GM20000 (cell line): ENCODE measurements at regions not wholly inside any gene's neighbourhood (a gene's known extent, or its start where the extent isn't known, plus 50 kb on each side); places are given as distances from the start of the nearest gene placed in this dataset.

Experiments
- DNase-seq: peaks from one replicate; pipeline ENCODE4 v3.0.0; 2012; ENCODE audit warnings: low spot score
- TF ChIP-seq, protein P1 (sequence below): IDR thresholded peaks from 2 replicates; pipeline ENCODE4 v1.5.1; 2012; ENCODE audit warnings: mild to moderate bottlenecking, control low read depth; ENCODE audit errors: extremely low read depth, missing control alignments

DNA sequence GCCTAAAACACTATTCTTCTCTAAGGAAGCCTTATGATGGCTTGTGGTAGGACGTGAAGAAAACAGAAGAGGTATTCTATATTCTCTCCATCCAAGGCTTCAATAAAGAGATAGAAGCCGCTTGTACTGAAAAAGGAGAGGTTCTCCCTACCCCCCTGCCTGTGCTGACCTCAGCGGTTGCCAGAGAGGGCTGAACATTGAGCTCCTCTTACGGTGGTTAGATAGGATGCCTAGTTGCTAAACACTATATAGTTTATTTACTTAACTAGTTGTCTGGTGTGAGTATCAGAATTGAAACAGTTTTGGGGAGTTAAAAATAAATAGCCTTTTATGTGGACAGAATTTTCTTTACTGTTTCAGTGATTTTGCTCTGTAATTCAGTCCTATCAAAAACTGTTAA lies 112.2 kb downstream of the TFPI2 start:
- TF ChIP-seq, protein P1, sequence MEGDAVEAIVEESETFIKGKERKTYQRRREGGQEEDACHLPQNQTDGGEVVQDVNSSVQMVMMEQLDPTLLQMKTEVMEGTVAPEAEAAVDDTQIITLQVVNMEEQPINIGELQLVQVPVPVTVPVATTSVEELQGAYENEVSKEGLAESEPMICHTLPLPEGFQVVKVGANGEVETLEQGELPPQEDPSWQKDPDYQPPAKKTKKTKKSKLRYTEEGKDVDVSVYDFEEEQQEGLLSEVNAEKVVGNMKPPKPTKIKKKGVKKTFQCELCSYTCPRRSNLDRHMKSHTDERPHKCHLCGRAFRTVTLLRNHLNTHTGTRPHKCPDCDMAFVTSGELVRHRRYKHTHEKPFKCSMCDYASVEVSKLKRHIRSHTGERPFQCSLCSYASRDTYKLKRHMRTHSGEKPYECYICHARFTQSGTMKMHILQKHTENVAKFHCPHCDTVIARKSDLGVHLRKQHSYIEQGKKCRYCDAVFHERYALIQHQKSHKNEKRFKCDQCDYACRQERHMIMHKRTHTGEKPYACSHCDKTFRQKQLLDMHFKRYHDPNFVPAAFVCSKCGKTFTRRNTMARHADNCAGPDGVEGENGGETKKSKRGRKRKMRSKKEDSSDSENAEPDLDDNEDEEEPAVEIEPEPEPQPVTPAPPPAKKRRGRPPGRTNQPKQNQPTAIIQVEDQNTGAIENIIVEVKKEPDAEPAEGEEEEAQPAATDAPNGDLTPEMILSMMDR, result no peak
- no peak for DNase-seq

DNA sequence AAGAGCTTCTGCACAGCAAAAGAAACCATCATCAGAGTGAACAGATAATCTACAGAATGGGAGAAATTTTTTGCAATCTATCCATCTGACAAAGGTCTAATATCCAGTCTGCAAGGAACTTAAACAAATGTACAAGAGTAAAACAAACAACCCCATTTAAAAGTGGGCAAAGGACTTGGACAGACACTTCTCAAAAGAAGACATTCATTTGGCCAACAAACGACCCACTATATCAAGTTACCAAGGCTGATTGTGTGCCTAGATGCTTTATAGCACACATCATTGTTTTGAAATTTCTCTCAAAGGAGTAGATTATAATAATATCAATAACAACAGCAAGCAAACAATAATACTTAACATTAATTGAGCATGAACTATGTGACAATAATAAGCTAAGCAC lies 117.1 kb downstream of the TFPI2 start:
- TF ChIP-seq, protein P1, result no peak
- no peak for DNase-seq

DNA sequence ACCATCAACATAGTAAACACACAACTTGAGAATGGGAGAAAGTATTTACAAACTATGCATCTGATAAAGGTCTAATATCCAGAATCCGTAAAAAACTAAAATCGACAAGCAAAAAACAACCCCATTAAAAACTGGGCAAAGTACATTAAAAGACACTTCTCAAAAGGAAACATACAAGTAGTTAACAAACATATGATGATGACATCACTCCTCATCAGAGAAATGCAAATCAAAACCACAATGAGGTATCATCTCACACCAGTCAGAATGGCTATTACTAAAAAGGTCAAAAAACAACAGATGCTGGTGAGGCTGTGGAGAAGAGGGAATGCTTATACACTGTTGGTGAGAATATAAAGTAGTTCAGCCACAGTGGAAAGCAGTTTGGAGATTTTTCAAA lies 125.1 kb downstream of the TFPI2 start:
- TF ChIP-seq, protein P1, result no peak
- no peak for DNase-seq

DNA sequence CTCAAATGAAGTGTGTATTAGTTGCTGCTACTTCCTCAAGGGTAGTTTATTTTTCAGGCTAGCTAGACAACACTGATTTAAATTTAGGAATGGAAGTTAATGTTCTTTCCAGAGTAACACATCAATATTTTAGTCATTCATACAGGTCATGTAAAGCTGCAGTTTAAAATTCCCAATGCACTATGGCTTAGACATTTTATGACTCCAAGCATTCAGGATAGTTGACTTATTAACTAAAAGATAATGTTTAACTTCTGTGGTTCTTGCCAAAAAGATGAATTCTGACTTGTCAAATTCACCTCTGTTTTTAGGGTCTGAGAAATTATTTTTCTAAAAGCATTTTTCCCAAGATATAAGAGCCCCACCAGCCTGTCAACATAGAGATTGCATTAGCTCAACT lies 131.9 kb downstream of the TFPI2 start:
- TF ChIP-seq, protein P1, result no peak
- no peak for DNase-seq

DNA sequence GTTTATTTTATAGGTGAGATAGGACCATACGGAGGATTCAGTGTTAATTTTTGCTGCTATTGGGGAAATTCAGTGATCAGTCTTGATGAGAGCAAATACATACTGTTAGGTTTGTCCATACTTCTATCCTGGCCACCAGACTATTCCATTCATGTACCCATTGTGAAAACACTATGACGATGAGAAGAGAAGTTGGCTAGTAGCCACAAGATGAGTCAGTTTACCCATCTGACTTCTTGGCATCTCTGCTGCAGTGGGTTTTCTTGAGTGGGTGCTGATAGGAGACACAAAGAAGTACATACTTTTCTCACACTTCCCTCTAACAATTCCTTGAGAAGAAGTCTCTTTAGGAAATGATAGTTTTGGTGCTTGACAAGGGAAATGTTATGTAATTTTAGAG lies 133.1 kb downstream of the TFPI2 start:
- TF ChIP-seq, protein P1, result no peak
- DNase-seq, result no peak

DNA sequence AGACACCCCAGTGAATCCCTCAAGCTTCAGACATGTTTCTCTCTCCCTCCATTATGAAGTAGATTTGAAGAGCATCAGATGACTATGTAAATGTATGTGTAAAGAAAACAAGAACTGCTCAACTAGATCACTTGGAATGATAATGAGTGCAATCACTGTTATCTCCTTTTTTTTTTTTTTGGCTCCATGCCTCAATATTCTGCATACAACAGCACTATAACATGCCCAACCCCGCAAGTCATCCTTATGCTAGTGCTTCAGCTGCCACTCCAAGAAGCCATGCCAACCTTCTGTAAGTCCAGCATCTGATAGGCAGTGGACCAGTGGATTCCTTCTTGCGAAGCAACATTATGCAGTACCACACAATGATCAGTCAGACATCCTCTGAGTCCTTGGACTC lies 133.7 kb downstream of the TFPI2 start:
- no peak for DNase-seq
- TF ChIP-seq, protein P1, result no peak

DNA sequence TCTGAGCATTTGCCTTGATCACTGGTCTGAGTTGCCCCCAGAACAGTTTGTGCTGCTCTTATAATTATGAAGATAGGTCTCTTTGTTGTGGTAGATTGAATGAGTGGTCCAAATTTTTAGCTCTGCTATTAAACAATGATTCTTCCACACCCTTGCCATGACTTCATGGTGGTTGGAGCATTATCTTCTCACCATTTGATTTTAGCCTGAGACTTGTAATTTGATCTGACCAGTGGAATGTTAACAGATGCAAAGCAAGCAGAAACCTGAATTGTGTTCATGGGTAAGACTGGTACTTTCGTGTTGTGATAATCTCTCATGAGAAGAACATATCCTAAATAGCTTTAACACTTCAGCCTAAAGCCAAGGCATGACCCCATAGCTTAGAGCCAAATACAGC lies 139.1 kb downstream of the TFPI2 start:
- no peak for DNase-seq
- TF ChIP-seq, protein P1, result no peak

DNA sequence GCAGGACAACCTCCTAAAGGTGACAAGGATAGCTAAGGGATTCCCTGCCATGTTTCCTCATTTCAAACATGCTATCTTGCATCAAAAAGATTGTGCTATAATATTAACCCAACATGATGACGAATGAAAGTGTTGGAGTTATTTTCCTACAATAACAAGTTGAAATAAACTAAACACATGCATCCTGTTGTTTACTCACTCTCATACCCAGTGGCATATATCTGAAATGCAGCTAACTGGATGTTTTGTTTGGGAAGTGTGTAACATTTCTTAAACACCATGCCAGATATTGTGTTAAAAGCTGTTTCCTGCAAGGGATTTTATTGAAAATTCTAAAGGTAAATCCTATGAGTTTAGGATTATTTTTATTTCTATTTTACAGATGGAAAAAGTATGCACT lies 139.6 kb downstream of the TFPI2 start:
- DNase-seq, result no peak
- TF ChIP-seq, protein P1, result no peak
